ENCODE measurements at regions not wholly inside any gene's neighbourhood (a gene's known extent, or its start where the extent isn't known, plus 50 kb on each side); places are given as distances from the start of the nearest gene placed in this dataset.
"Not testable (repeated sequence)": the region's sequence is repeated elsewhere in the genome, so short reads cannot be mapped to it uniquely, and the experiment has no call there.

DNA sequence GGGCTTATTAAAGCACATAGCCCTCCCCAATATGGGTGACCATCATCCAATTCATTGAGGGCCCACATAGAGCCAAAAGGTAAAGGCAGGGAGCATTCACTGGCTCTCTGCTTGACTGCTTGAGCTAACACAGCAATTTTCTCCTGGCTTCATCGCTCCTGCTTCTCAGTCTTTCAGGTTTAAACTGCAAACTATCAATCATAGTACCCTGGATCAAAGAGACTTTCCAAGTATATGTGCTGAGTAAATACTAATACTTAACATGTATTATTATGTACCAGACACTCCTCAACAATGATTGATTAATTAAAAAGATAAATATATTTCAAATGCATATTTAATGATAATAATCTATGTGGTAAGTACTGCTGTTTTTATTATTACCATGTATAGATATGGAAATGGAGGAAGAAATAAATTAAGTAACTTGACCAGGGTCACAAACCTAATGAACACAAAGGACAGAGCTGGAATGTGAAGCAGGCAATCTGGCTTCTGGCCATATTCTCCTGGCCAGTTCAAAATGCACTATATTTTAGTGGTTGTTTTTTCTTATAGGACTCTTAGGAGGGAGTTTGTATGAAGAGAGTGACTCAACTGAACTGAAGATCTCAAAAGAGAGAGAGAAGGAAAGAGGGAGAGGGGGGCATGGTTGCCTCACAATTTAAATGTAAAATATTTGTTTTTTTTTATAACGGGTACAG lies 1197.3 kb downstream of the TECRL start:
- Mint-ChIP-seq H3K4me3 (ENCODE audit: low read depth, unreplicated experiment) (no peak overlapping the region), H3K27me3 (ENCODE audit: unreplicated experiment) (no peaks in the 10 kb centered on the region), H3K9me3 (ENCODE audit: low read depth, unreplicated experiment) (peaks cover 10% of the 10 kb centered on the region), H3K4me1 (ENCODE audit: low read depth, unreplicated experiment) (no peaks in the 10 kb centered on the region), H3K36me3 (ENCODE audit: insufficient read depth, unreplicated experiment) (no peaks in the 10 kb centered on the region), H3K27ac (ENCODE audit: unreplicated experiment) (no peak overlapping the region)
- intact Hi-C loops (cut with micrococcal nuclease; ENCODE audit: unreplicated experiment), result no loop called here
- CTCF ChIA-PET, result no interaction called here
- DNase-seq, result no peak
- BruUV-seq (replicated peaks), result no TSS peak
- TF ChIP-seq, protein P1, sequence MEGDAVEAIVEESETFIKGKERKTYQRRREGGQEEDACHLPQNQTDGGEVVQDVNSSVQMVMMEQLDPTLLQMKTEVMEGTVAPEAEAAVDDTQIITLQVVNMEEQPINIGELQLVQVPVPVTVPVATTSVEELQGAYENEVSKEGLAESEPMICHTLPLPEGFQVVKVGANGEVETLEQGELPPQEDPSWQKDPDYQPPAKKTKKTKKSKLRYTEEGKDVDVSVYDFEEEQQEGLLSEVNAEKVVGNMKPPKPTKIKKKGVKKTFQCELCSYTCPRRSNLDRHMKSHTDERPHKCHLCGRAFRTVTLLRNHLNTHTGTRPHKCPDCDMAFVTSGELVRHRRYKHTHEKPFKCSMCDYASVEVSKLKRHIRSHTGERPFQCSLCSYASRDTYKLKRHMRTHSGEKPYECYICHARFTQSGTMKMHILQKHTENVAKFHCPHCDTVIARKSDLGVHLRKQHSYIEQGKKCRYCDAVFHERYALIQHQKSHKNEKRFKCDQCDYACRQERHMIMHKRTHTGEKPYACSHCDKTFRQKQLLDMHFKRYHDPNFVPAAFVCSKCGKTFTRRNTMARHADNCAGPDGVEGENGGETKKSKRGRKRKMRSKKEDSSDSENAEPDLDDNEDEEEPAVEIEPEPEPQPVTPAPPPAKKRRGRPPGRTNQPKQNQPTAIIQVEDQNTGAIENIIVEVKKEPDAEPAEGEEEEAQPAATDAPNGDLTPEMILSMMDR (IDR thresholded peaks at IDR 0.05; ENCODE audit: unreplicated experiment), result no peak

- intact Hi-C loops (cut with micrococcal nuclease; ENCODE audit: unreplicated experiment), result no loop called here
- CTCF ChIA-PET, result no interaction called here
- no peaks in the 10 kb centered on the region for H3K36me3 Mint-ChIP-seq (ENCODE audit: insufficient read depth, unreplicated experiment)
- BruUV-seq (replicated peaks), result no TSS peak
- no peak for DNase-seq
- no peak overlapping the region for H3K4me3 Mint-ChIP-seq (ENCODE audit: low read depth, unreplicated experiment)
- TF ChIP-seq, protein P1 (IDR thresholded peaks at IDR 0.05; ENCODE audit: unreplicated experiment), result no peak
- no peaks in the 10 kb centered on the region for H3K27me3 Mint-ChIP-seq (ENCODE audit: unreplicated experiment)
- H3K9me3 Mint-ChIP-seq (ENCODE audit: low read depth, unreplicated experiment), result peaks cover 6% of the 10 kb centered on the region
- H3K27ac Mint-ChIP-seq (ENCODE audit: unreplicated experiment), result no peak overlapping the region
- no peaks in the 10 kb centered on the region for H3K4me1 Mint-ChIP-seq (ENCODE audit: low read depth, unreplicated experiment)
These were observed 1197.9 kb downstream of the TECRL start for GRCh38 chr4:63211375-63211774.

- DNase-seq; H3K27me3 Mint-ChIP-seq (ENCODE audit: unreplicated experiment); intact Hi-C loops (cut with micrococcal nuclease; ENCODE audit: unreplicated experiment); H3K27ac Mint-ChIP-seq (ENCODE audit: unreplicated experiment); H3K4me1 Mint-ChIP-seq (ENCODE audit: low read depth, unreplicated experiment); BruUV-seq (replicated peaks); CTCF ChIA-PET; H3K36me3 Mint-ChIP-seq (ENCODE audit: insufficient read depth, unreplicated experiment); H3K4me3 Mint-ChIP-seq (ENCODE audit: low read depth, unreplicated experiment): not testable (repeated sequence)
- peaks cover 12% of the 10 kb centered on the region for H3K9me3 Mint-ChIP-seq (ENCODE audit: low read depth, unreplicated experiment)
These were observed 1216.2 kb downstream of the TECRL start for GRCh38 chr4:63193029-63193428.

GRCh38 chr4:63171341-63171740 lies 1237.9 kb downstream of the TECRL start:
- no peaks in the 10 kb centered on the region for H3K27me3 Mint-ChIP-seq (ENCODE audit: unreplicated experiment)
- intact Hi-C loops (cut with micrococcal nuclease; ENCODE audit: unreplicated experiment), result no loop called here
- no TSS peak for BruUV-seq (replicated peaks)
- CTCF ChIA-PET, result no interaction called here
- H3K36me3 Mint-ChIP-seq (ENCODE audit: insufficient read depth, unreplicated experiment), result no peaks in the 10 kb centered on the region
- H3K4me3 Mint-ChIP-seq (ENCODE audit: low read depth, unreplicated experiment), result no peak overlapping the region
- H3K4me1 Mint-ChIP-seq (ENCODE audit: low read depth, unreplicated experiment), result no peaks in the 10 kb centered on the region
- TF ChIP-seq, protein P1 (IDR thresholded peaks at IDR 0.05; ENCODE audit: unreplicated experiment), result no peak
- DNase-seq, result no peak
- H3K9me3 Mint-ChIP-seq (ENCODE audit: low read depth, unreplicated experiment), result peaks cover 7% of the 10 kb centered on the region
- H3K27ac Mint-ChIP-seq (ENCODE audit: unreplicated experiment), result no peak overlapping the region

GRCh38 chr4:63170923-63171322 lies 1238.3 kb downstream of the TECRL start:
- intact Hi-C loops (cut with micrococcal nuclease; ENCODE audit: unreplicated experiment), result no loop called here
- DNase-seq, result no peak
- BruUV-seq (replicated peaks), result no TSS peak

More at GRCh38 chr4:63170923-63171322, 1238.3 kb downstream of the TECRL start:
- Mint-ChIP-seq H3K9me3 (ENCODE audit: low read depth, unreplicated experiment) (peaks cover 7% of the 10 kb centered on the region), H3K27ac (ENCODE audit: unreplicated experiment) (no peak overlapping the region), H3K36me3 (ENCODE audit: insufficient read depth, unreplicated experiment) (no peaks in the 10 kb centered on the region), H3K4me3 (ENCODE audit: low read depth, unreplicated experiment) (no peak overlapping the region), H3K4me1 (ENCODE audit: low read depth, unreplicated experiment) (no peaks in the 10 kb centered on the region), H3K27me3 (ENCODE audit: unreplicated experiment) (no peaks in the 10 kb centered on the region)
- TF ChIP-seq, protein P1 (IDR thresholded peaks at IDR 0.05; ENCODE audit: unreplicated experiment), result no peak
- CTCF ChIA-PET, result no interaction called here
